Calu3 (cell line): ENCODE measurements at regions not wholly inside any gene's neighbourhood (a gene's known extent, or its start where the extent isn't known, plus 50 kb on each side); places are given as distances from the start of the nearest gene placed in this dataset.

Experiments used
- BruUV-seq: library from RNA; stranded (reverse); fragments of 400-500 nt; replicated peaks from 2 replicates; lab custom pipeline; 2021; lab: Mats Ljungman, UMichigan
- CTCF ChIA-PET: fragments of 300-600 bp; sonication (Branson Sonifier 250); formaldehyde crosslinking; loops from one replicate; lab custom pipeline; 2022; ENCODE audit warnings: antibody characterized with exemption; lab: Charles Lee
- DNase-seq: peaks from one replicate; pipeline ENCODE4 v3.0.0; 2022
- H3K27ac Mint-ChIP-seq: one replicate; pipeline ENCODE4 v1.8.0; 2022; ENCODE audit warnings: mixed read lengths; ENCODE audit not compliant: unreplicated experiment
- H3K27me3 Mint-ChIP-seq: one replicate; pipeline ENCODE4 v1.8.0; 2022; ENCODE audit warnings: mixed read lengths; ENCODE audit not compliant: unreplicated experiment
- H3K36me3 Mint-ChIP-seq: one replicate; pipeline ENCODE4 v1.8.0; 2022; ENCODE audit warnings: mild to moderate bottlenecking, moderate library complexity, mixed read lengths; ENCODE audit not compliant: insufficient read depth, unreplicated experiment
- H3K4me1 Mint-ChIP-seq: one replicate; pipeline ENCODE4 v1.8.0; 2022; ENCODE audit warnings: mild to moderate bottlenecking, low read depth, mixed read lengths; ENCODE audit not compliant: unreplicated experiment
- H3K4me3 Mint-ChIP-seq: one replicate; pipeline ENCODE4 v1.8.0; 2022; ENCODE audit warnings: mild to moderate bottlenecking, low read depth, moderate library complexity, mixed read lengths; ENCODE audit not compliant: unreplicated experiment
- H3K9me3 Mint-ChIP-seq: one replicate; pipeline ENCODE4 v1.8.0; 2022; ENCODE audit warnings: low read depth, mixed read lengths; ENCODE audit not compliant: unreplicated experiment
- intact Hi-C: fragments of 100-400 bp; cut with micrococcal nuclease; formaldehyde crosslinking; loops from one replicate; pipeline ENCODE4 v1.10.0; 2022; ENCODE audit not compliant: unreplicated experiment
- TF ChIP-seq, protein P1 (sequence below): fragments of 200-600 bp; IDR thresholded peaks from one replicate; pipeline ENCODE4 v1.8.0; 2022; ENCODE audit warnings: antibody characterized with exemption; ENCODE audit not compliant: unreplicated experiment

- H3K9me3 Mint-ChIP-seq, result peaks cover 2% of the 10 kb centered on the region
- no peak overlapping the region for H3K4me3 Mint-ChIP-seq
- DNase-seq, result no peak
- H3K36me3 Mint-ChIP-seq, result no peaks in the 10 kb centered on the region
- BruUV-seq, result no TSS peak
- H3K4me1 Mint-ChIP-seq, result peaks cover 22% of the 10 kb centered on the region
- H3K27me3 Mint-ChIP-seq, result peaks cover 4% of the 10 kb centered on the region
- intact Hi-C loops, result no loop called here
- TF ChIP-seq, protein P1, sequence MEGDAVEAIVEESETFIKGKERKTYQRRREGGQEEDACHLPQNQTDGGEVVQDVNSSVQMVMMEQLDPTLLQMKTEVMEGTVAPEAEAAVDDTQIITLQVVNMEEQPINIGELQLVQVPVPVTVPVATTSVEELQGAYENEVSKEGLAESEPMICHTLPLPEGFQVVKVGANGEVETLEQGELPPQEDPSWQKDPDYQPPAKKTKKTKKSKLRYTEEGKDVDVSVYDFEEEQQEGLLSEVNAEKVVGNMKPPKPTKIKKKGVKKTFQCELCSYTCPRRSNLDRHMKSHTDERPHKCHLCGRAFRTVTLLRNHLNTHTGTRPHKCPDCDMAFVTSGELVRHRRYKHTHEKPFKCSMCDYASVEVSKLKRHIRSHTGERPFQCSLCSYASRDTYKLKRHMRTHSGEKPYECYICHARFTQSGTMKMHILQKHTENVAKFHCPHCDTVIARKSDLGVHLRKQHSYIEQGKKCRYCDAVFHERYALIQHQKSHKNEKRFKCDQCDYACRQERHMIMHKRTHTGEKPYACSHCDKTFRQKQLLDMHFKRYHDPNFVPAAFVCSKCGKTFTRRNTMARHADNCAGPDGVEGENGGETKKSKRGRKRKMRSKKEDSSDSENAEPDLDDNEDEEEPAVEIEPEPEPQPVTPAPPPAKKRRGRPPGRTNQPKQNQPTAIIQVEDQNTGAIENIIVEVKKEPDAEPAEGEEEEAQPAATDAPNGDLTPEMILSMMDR, result no peak
- CTCF ChIA-PET, result interaction anchor here (0.6 to 1.6 kb wide), 3 partner anchors 8 to 334 kb away, joined by 4 to 5 read pairs (median 5); no protein-coding TSS in a partner anchor
- no peak overlapping the region for H3K27ac Mint-ChIP-seq
These were observed 93.0 kb upstream of the CES5A start for GRCh38 chr16:55968221-55968620.

- H3K4me1 Mint-ChIP-seq, result peaks cover 22% of the 10 kb centered on the region
- H3K27ac Mint-ChIP-seq, result peak overlapping the region; percentile 12
- no peaks in the 10 kb centered on the region for H3K36me3 Mint-ChIP-seq
- TF ChIP-seq, protein P1, result no peak
- CTCF ChIA-PET, result no interaction called here
- H3K27me3 Mint-ChIP-seq, result peaks cover 17% of the 10 kb centered on the region
- peaks cover 2% of the 10 kb centered on the region for H3K9me3 Mint-ChIP-seq
- DNase-seq, result no peak
- intact Hi-C loops, result no loop called here
- no peak overlapping the region for H3K4me3 Mint-ChIP-seq
- BruUV-seq, result no TSS peak
These were observed 89.8 kb upstream of the CES5A start for GRCh38 chr16:55964923-55965475.

GRCh38 chr16:55955845-55956244, 80.7 kb upstream of the CES5A start:
- H3K27ac Mint-ChIP-seq, result no peak overlapping the region
- peaks cover 2% of the 10 kb centered on the region for H3K9me3 Mint-ChIP-seq
- no peaks in the 10 kb centered on the region for H3K4me1 Mint-ChIP-seq
- no peaks in the 10 kb centered on the region for H3K36me3 Mint-ChIP-seq
- no peak overlapping the region for H3K4me3 Mint-ChIP-seq
- CTCF ChIA-PET, result no interaction called here
- TF ChIP-seq, protein P1, result no peak
- intact Hi-C loops, result no loop called here
- BruUV-seq, result no TSS peak
- peaks cover 20% of the 10 kb centered on the region for H3K27me3 Mint-ChIP-seq
- DNase-seq, result no peak

GRCh38 chr16:55955424-55955823, 80.3 kb upstream of the CES5A start:
- H3K9me3 Mint-ChIP-seq, result peaks cover 3% of the 10 kb centered on the region
- BruUV-seq, result no TSS peak
- DNase-seq, result no peak
- TF ChIP-seq, protein P1, result no peak
- CTCF ChIA-PET, result interaction anchor here (0.5 kb wide), 1 partner anchor 272 kb away, joined by 5 read pairs; no protein-coding TSS in a partner anchor
- no peaks in the 10 kb centered on the region for H3K36me3 Mint-ChIP-seq
- H3K27me3 Mint-ChIP-seq, result peaks cover 20% of the 10 kb centered on the region
- H3K4me3 Mint-ChIP-seq, result no peak overlapping the region
- no peak overlapping the region for H3K27ac Mint-ChIP-seq
- intact Hi-C loops, result no loop called here
- H3K4me1 Mint-ChIP-seq, result no peaks in the 10 kb centered on the region
